ENCODE measurements at regions not wholly inside any gene's neighbourhood (a gene's known extent, or its start where the extent isn't known, plus 50 kb on each side); places are given as distances from the start of the nearest gene placed in this dataset.

DNA sequence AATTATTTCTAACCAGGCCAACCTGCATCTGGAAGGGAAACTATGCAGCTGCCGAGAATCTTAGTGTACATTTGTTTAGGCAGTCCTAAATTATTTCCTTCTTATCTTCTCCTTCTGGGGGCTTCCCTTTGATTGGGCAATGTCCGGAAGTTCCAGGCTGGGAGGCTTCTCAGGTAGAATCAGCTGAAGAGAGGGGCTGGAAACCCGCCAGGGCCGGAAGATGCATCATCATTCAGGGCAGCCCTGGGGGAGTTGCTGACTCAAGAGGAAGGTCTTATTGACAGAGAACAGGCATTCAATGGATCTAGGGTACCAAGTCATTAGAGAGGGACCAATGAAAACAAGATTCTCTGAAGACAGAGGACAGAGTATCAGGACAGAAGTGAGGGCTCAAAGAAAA is 150.7 kb downstream of the BLID start:
- TF ChIP-seq EZH2 (IDR thresholded peaks at IDR 0.05; ENCODE audit: low read depth) (no peak), CTCF (conservative IDR thresholded peaks at IDR 0.05) (no peak)
